ENCODE measurements at regions not wholly inside any gene's neighbourhood (a gene's known extent, or its start where the extent isn't known, plus 50 kb on each side); places are given as distances from the start of the nearest gene placed in this dataset.

DNA sequence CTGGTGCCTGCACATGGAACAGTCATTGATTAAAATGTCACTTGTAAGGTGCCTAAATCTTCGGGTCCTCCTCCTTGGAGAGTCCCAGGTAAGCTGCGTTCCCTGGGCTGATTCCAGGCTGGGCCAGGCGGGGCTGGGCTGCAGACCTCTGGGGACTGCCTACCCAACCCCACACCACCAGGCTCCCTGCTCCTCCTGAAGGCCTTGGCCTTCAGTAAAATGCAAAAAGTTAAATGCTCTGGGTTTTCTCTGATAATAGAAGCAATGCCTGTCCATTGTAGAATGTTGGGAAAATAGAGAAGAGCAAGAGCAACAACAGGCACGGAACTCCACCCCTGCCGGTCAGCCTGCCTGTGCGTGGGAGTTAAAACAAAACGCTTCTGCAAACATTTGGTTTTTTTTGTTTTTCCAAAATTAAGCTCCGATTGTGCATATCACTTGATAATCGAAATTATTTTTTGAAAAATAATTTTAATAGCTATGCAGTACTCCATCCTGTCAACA, 363.9 kb downstream of the SEC14L1 start:
- H3K27ac Mint-ChIP-seq (ENCODE audit: low read depth): no peak overlapping the region

DNA sequence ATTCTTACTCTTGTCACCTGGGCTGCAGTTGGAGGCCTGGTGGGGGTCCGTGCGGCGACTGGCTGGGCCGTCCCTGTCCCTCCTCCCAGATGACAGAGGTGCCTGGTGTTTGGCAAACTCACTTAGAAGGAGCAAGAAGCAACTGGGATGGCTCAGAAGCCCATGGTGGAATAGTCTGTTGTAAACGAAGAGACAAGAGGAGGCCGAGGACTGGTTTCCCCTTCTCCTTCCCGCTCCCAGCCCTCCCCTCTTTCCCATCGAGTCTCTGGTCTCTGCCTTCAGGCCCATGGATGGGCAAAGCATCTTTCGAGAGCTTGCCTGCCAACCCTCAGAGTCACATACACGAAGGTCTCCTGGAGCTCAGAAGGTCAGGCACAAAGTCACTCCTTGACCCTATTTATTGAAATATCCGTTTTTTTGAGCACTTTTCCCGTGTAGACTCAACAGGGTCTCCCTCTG, 364.4 kb downstream of the SEC14L1 start:
- no peaks in the 10 kb centered on the region for H3K4me1 Mint-ChIP-seq
- H3K27ac Mint-ChIP-seq (ENCODE audit: low read depth): no peak overlapping the region
- H3K27me3 Mint-ChIP-seq: no peaks in the 10 kb centered on the region
- ATAC-seq (replicated peaks; ENCODE audit: extremely low read depth, poor library complexity, severe bottlenecking): no peak
- peaks cover 12% of the 10 kb centered on the region for H3K36me3 Mint-ChIP-seq (ENCODE audit: insufficient read depth)
- DNase-seq (ENCODE audit: low spot score in 2 of 2): no peak
- H3K9me3 Mint-ChIP-seq: no peaks in the 10 kb centered on the region
- no peak overlapping the region for H3K4me3 Mint-ChIP-seq

More for the DNA sequence above, 363.9 kb downstream of the SEC14L1 start:
- Mint-ChIP-seq H3K4me1 (no peaks in the 10 kb centered on the region), H3K27me3 (no peaks in the 10 kb centered on the region), H3K36me3 (ENCODE audit: insufficient read depth) (peaks cover 16% of the 10 kb centered on the region), H3K9me3 (no peaks in the 10 kb centered on the region), H3K4me3 (no peak overlapping the region)
- ATAC-seq (replicated peaks; ENCODE audit: extremely low read depth, poor library complexity, severe bottlenecking): no peak
- no peak for DNase-seq (ENCODE audit: low spot score in 2 of 2)

DNA sequence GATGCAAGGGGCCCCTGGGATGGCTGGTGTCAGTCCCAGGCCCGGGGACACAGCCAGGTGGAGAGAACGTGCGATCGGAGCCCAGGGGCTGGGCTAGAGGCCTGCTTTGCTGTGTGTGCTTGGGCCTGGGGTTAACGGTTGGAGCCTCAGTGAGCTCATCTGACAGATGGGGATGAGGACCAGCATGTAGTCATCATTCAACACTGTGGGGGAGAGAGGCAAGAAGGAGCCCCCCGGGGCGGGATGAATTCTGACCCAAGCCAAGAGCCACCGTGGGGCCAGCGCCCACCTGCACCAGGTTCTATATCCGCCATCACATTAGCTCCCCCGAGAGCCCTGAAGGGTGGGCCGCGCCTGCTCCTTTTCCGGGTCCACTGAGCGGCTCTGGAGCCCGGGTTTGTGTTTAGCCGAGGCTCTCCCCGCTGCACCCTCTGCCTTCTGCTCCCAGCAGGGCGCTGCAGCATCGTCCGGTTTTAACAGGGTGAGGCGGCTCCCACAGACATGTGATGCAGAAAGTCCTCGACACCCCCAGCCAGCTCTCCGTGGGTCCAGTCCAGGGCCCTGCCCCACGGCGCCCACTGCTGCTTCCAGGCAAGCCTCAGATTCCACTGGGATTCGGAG, 365.7 kb downstream of the SEC14L1 start:
- no peaks in the 10 kb centered on the region for H3K4me1 Mint-ChIP-seq
- H3K9me3 Mint-ChIP-seq: no peaks in the 10 kb centered on the region
- H3K4me3 Mint-ChIP-seq: no peak overlapping the region
- DNase-seq (ENCODE audit: low spot score in 2 of 2) (no peak), ATAC-seq (replicated peaks; ENCODE audit: extremely low read depth, poor library complexity, severe bottlenecking) (no peak)
- no peaks in the 10 kb centered on the region for H3K27me3 Mint-ChIP-seq
- peaks cover 7% of the 10 kb centered on the region for H3K36me3 Mint-ChIP-seq (ENCODE audit: insufficient read depth)
- no peak overlapping the region for H3K27ac Mint-ChIP-seq (ENCODE audit: low read depth)

DNA sequence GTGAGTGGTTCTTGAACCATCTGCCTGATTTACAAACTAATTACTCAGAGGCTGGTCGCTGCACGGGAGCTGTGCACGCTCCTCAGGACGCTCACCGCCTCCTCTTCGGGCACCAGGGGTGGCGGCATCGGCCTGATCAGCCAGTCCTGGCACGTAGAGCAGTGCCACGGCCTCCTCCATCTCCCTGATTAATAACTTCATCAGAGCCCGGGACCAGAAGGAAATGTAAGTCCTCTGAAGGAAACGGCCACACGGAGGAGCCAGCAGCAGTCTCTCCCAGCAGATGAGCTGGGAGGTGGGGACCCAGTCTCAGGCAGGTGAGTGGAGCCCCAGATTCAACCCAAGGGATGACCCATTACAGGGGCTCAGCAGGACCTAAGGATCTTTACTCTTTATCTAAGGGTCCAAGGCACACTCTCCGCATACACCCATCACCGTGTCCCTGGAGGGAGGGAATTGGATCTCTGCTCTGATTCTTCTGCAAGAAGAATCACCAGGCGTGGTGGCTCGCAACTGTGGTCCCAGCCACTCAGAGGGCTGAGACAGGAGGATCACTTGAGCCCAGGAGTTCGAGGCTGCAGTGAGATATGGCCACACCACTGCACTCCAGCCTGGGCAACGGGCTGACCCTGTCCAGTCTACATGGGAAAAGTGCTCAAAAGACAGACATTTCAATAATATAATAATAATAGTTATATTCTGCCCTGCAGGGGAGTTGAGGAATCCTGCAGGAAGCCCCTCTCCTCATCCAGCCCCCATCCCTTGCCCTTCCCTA, 366.5 kb downstream of the SEC14L1 start:
- DNase-seq (ENCODE audit: low spot score in 2 of 2): no peak
- H3K9me3 Mint-ChIP-seq: no peaks in the 10 kb centered on the region
- no peaks in the 10 kb centered on the region for H3K4me1 Mint-ChIP-seq
- peaks cover 2% of the 10 kb centered on the region for H3K36me3 Mint-ChIP-seq (ENCODE audit: insufficient read depth)
- no peak overlapping the region for H3K27ac Mint-ChIP-seq (ENCODE audit: low read depth)
- no peak overlapping the region for H3K4me3 Mint-ChIP-seq
- no peaks in the 10 kb centered on the region for H3K27me3 Mint-ChIP-seq
- no peak for ATAC-seq (replicated peaks; ENCODE audit: extremely low read depth, poor library complexity, severe bottlenecking)

DNA sequence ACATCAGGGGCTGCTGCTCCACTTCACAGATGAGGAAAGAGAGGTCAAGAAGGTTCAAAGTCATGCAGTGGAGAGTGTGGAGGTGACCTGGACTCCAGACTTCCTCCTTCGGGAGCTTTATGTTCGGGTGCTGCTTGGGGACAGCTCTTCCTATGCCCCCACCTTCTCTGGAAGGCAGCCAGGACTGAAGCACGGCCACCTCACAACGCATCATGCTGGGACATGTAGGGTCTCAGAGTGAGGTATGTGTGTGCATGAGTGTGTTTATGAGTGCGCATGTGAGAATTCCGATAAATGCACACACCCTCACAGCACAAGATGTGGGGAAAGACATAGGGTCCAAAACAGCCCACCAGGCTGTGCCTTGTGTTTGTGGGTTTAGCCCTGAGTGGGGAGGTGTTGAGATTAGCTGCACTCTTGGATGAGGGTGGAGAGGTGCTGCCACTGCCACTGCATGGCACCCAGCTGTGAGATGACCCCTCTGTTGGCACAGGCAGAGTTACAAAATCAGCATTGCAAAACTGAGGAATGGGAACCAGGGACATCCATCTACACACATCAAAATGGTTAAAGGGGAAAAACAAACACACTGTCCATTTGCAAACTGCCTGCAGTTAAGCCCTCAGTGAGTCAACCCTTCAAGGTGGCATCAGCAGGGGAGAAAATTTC, 367.4 kb downstream of the SEC14L1 start:
- H3K27ac Mint-ChIP-seq (ENCODE audit: low read depth): no peak overlapping the region
- no peaks in the 10 kb centered on the region for H3K27me3 Mint-ChIP-seq
- no peaks in the 10 kb centered on the region for H3K36me3 Mint-ChIP-seq (ENCODE audit: insufficient read depth)
- no peak overlapping the region for H3K4me3 Mint-ChIP-seq
- H3K4me1 Mint-ChIP-seq: no peaks in the 10 kb centered on the region
- ATAC-seq (replicated peaks; ENCODE audit: extremely low read depth, poor library complexity, severe bottlenecking): no peak
- H3K9me3 Mint-ChIP-seq: no peaks in the 10 kb centered on the region
- DNase-seq (ENCODE audit: low spot score in 2 of 2): no peak

DNA sequence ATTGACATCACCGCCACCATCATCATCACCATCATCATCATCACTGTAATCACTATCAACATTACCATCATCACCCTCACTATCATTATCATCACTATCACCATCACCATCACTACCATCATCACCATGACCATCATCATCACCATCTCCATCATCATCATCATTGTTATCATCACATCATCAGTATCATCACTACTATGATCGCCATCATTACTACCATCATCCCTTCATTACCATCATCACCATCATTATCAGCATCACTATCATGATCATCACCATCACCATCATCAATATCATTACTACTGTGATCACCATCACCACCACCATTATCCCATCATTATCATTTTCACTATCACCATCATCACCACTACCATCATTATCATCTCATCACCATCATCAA, 368.3 kb downstream of the SEC14L1 start:
- Mint-ChIP-seq H3K9me3 (no peaks in the 10 kb centered on the region), H3K36me3 (ENCODE audit: insufficient read depth) (no peaks in the 10 kb centered on the region), H3K27me3 (no peaks in the 10 kb centered on the region), H3K4me3 (no peak overlapping the region), H3K27ac (ENCODE audit: low read depth) (no peak overlapping the region), H3K4me1 (no peaks in the 10 kb centered on the region)
- ATAC-seq (replicated peaks; ENCODE audit: extremely low read depth, poor library complexity, severe bottlenecking) (no peak), DNase-seq (ENCODE audit: low spot score in 2 of 2) (no peak)

DNA sequence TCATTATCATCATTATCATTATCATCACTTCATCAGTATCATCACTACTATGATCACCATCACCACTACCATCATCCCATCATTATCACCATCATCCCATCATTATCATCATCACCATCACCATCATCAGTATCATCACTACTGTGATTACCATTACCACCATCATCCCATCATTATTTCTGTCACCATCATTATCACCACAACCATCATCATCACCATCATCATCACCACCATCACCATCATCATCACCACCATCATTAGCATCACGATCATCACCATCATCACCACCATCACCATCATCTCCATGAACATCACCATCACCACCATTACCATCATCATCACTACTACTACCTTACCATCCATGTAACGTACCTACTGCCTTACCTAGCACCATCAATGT, 368.8 kb downstream of the SEC14L1 start:
- no peak for ATAC-seq (replicated peaks; ENCODE audit: extremely low read depth, poor library complexity, severe bottlenecking)
- DNase-seq (ENCODE audit: low spot score in 2 of 2): no peak
- no peaks in the 10 kb centered on the region for H3K4me1 Mint-ChIP-seq
- H3K9me3 Mint-ChIP-seq: no peaks in the 10 kb centered on the region
- H3K27me3 Mint-ChIP-seq: no peaks in the 10 kb centered on the region
- H3K4me3 Mint-ChIP-seq: no peak overlapping the region
- no peaks in the 10 kb centered on the region for H3K36me3 Mint-ChIP-seq (ENCODE audit: insufficient read depth)
- H3K27ac Mint-ChIP-seq (ENCODE audit: low read depth): no peak overlapping the region

DNA sequence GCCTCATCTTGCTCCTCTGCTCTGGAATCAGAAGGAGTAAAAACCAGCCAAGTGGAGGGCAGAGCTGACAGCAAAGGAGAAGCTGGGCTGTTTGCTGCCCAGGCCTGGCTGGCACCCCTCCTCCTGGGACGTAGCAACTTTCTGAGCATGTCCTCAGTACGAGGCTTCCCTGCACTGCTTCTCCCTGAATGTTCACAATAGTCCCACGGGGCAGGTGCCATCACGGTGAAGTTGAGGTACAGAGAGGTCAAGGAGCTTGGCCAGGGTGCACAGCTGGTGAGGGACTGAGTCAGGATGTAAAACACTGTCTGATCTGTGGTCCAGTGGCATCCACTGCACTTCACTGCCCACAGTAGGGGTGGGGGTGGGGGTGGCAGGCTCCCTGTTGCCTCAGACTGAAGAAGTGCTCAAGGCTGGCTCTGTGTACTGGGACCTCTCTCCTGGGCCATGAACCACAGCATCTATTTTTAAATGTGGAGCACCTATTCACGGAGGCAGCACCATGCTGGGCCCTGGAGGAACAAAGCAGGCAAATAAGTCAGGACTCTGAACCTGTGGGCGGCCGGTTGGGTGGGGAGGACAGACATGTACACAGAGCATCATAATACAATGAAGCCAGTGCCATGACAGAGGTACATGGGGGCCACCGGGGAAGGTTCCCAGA, 369.5 kb downstream of the SEC14L1 start:
- H3K27me3 Mint-ChIP-seq: no peaks in the 10 kb centered on the region
- no peak for DNase-seq (ENCODE audit: low spot score in 2 of 2)
- no peak for ATAC-seq (replicated peaks; ENCODE audit: extremely low read depth, poor library complexity, severe bottlenecking)
- H3K27ac Mint-ChIP-seq (ENCODE audit: low read depth): no peak overlapping the region
- no peaks in the 10 kb centered on the region for H3K4me1 Mint-ChIP-seq
- H3K36me3 Mint-ChIP-seq (ENCODE audit: insufficient read depth): no peaks in the 10 kb centered on the region
- H3K4me3 Mint-ChIP-seq: no peak overlapping the region
- H3K9me3 Mint-ChIP-seq: no peaks in the 10 kb centered on the region

DNA sequence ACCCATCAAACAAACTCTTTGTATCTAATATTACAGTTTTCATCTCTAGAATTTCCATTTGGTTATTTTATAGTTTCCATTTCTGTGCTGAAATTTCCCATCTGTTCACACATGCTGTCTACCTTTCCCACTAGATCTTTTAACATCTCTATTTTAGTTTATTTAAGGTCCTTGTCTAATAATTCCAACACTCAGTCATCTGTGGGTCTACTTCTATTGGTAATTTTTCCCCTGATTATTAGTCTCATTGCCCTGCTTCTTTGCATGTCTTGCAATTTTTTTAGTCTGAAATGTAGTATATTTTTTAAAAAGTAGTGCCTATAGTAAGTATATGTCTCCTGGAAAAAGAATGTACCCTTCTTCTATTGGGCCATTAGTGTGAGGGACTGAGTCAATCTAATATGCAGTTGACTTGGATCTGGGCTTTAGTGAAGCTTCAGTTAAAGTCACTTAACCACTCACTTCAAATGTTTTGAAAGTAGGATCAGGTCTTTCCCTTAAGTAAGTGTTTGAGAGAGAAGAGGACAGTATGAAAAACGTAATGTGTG, 370.8 kb downstream of the SEC14L1 start:
- Mint-ChIP-seq H3K27me3 (no peaks in the 10 kb centered on the region), H3K9me3 (no peaks in the 10 kb centered on the region), H3K4me1 (no peaks in the 10 kb centered on the region), H3K4me3 (no peak overlapping the region), H3K36me3 (ENCODE audit: insufficient read depth) (no peaks in the 10 kb centered on the region), H3K27ac (ENCODE audit: low read depth) (no peak overlapping the region)
- no peak for DNase-seq (ENCODE audit: low spot score in 2 of 2)
- ATAC-seq (replicated peaks; ENCODE audit: extremely low read depth, poor library complexity, severe bottlenecking): no peak

DNA sequence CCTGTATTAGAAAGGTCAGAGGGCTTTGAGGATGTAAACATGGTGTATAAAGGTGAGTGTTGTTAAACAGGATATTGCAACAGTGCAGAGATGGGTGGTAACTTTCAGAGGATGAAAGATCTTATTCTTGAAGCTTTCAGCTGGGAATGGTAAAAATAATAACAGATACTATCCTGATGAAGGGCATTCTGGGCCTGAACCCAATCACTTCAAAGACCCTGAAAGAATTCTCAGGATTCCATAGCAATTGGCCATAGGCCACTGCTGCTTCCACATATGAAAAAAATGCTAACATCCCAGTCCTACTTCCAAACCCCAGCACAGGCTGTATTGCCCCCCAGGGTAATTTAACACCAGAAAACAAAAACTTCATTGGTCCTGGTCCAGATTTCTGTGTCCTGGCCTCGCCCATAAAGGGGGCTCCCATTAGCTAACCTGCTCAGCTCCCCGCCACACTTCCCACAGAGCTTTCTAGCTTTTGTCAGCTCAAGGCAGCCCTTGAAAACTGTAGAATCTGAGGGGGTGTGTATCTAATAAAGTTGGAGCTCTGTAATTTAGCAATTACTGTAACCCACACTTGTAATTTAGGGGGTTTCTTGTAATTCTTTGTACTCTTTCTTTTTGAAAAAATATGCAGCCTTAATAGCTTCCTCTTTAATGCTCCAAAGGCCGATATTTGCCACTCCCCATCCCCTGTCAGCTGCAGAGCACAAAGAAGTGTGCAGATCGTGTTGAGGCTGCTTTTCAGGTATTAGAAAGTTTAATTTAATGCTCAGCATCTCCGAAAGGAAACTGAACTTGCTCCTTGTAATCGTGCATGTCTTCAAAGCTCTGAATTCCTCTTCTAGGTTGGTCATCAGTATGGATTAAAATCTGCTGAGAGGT, 371.5 kb downstream of the SEC14L1 start:
- Mint-ChIP-seq H3K9me3 (no peaks in the 10 kb centered on the region), H3K4me3 (no peak overlapping the region), H3K4me1 (no peaks in the 10 kb centered on the region), H3K27me3 (no peaks in the 10 kb centered on the region), H3K27ac (ENCODE audit: low read depth) (no peak overlapping the region), H3K36me3 (ENCODE audit: insufficient read depth) (no peaks in the 10 kb centered on the region)
- ATAC-seq (replicated peaks; ENCODE audit: extremely low read depth, poor library complexity, severe bottlenecking) (no peak), DNase-seq (ENCODE audit: low spot score in 2 of 2) (no peak)

DNA sequence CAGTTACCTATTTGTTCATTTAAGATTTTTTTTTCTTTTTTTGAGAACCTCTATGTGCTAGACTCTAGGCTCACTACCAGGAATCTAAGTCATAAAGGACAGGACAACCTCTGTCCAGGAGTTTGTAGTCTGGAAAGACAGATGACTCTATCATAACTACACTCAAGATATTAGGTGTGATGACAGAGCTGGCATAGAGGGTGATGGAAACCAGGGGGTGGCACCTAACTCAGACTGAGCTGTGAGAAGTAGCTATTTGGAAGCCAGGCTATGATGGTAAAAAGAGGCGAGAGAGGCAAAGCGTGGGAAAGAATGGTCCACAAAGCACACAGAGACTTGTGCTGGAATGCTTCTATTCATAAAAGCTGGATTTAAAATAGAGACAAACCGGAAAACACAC, 372.3 kb downstream of the SEC14L1 start:
- H3K36me3 Mint-ChIP-seq (ENCODE audit: insufficient read depth): no peaks in the 10 kb centered on the region
- no peak for ATAC-seq (replicated peaks; ENCODE audit: extremely low read depth, poor library complexity, severe bottlenecking)
- H3K4me1 Mint-ChIP-seq: no peaks in the 10 kb centered on the region
- DNase-seq (ENCODE audit: low spot score in 2 of 2): no peak
- no peaks in the 10 kb centered on the region for H3K9me3 Mint-ChIP-seq
- H3K27ac Mint-ChIP-seq (ENCODE audit: low read depth): no peak overlapping the region
- H3K4me3 Mint-ChIP-seq: no peak overlapping the region
- H3K27me3 Mint-ChIP-seq: no peaks in the 10 kb centered on the region
